Heart right ventricle (tissue), 16 donors: ENCODE measurements at regions not wholly inside any gene's neighbourhood (a gene's known extent, or its start where the extent isn't known, plus 50 kb on each side); places are given as distances from the start of the nearest gene placed in this dataset.

Experiments
- ATAC-seq, 8 donors: fragments of 200-7000 bp; cut with Tn5 transposase; one replicate each; pipeline ENCODE4 v1.9.1; 2020; ENCODE audit warnings: mild to moderate bottlenecking in 8 of 8, moderate library complexity in 8 of 8, moderate number of reproducible peaks in 1 of 8
- DNase-seq, 2 donors: peaks; one replicate each; pipeline ENCODE4 v3.0.0-alpha.2; 2020
- H3K27ac ChIP-seq, 10 donors: fragments of 200-600 bp; sonication (generic) in 2 of 10; one replicate each; pipeline versions ENCODE4 v1.5.0 to v1.8.0; 2020 to 2022; ENCODE audit warnings: mild to moderate bottlenecking in 3 of 10
- H3K27me3 ChIP-seq, 7 donors: fragments of 200-600 bp; one replicate each; pipeline ENCODE4 v1.8.0; 2021 to 2022; ENCODE audit warnings: mild to moderate bottlenecking in 2 of 7
- H3K36me3 ChIP-seq, 9 donors: fragments of 200-600 bp; sonication (generic) in 1 of 9; one replicate each; pipeline versions ENCODE4 v1.5.0 to v1.8.0; 2020 to 2022; ENCODE audit warnings: mild to moderate bottlenecking in 2 of 9
- H3K4me1 ChIP-seq, 9 donors: fragments of 200-600 bp; sonication (generic) in 1 of 9; one replicate each; pipeline versions ENCODE4 v1.5.0 to v1.8.0; 2020 to 2022; ENCODE audit warnings: mild to moderate bottlenecking in 4 of 9
- H3K4me3 ChIP-seq, 10 donors: fragments of 200-600 bp; sonication (generic) in 2 of 10; one replicate each; pipeline versions ENCODE4 v1.5.0 to v1.8.0; 2020 to 2022; ENCODE audit warnings: mild to moderate bottlenecking in 7 of 10, moderate library complexity in 2 of 10
- H3K9me3 ChIP-seq, 11 donors: fragments of 200-600 bp in 10 of 11; sonication (generic) in 2 of 11; one replicate each; pipeline versions ENCODE4 v1.5.0 to v1.8.0; 2013 to 2022; ENCODE audit warnings: mild to moderate bottlenecking in 2 of 11, control low read depth in 1 of 11, moderate library complexity in 1 of 11
- CTCF ChIP-seq, 9 donors: fragments of 200-600 bp; sonication (generic) in 2 of 9; IDR thresholded peaks; one replicate each; pipeline versions ENCODE4 v1.5.0 to v1.8.0; 2021 to 2022; ENCODE audit warnings: antibody characterized with exemption in 9 of 9, mild to moderate bottlenecking in 5 of 9, moderate library complexity in 1 of 9
- WGBS, 2 donors: extraction: QIAGEN DNeasy Blood & Tissue Kit; methylation state at CpG; one replicate each; pipeline ENCODE4 v1.1.7; 2013; ENCODE audit warnings: inconsistent platforms in 1 of 2; 5-methylcytosine and 5-hydroxymethylcytosine counted together
- intact Hi-C, 10 donors: fragments of 100-400 bp; cut with DNase I; formaldehyde crosslinking; loops; one replicate each; pipeline versions ENCODE4 v1.11.1 to v1.14.2; 2022
- donor health status: Arrhythmogenic right ventricular cardiomyopathy.
- donor health status: ischemic (EF 13 %, LVEDD 7.1; RV severe dilation, severe dysfunction).
- donor health status: healthy with polysubstance abuse.
- donor health status: DM: no; HTN: yes; CAD: no.
- donor health status: DM: no; HTN: no; CAD: no.
- donor health status: ischemic (EF 25% LVEDD 6.9; RV normal size, moderate dysfunction).
- donor health status: ischemic (EF 25% LVEDD 5.7; RV mildly dilated, moderate dysfunction).
- donor health status: healthy.
- donor health status: DM: yes; HTN: yes; CAD: no.
- donor health status: Ischemic cardiomyopathy.
- donor health status: ischemic (EF 35%, LVEDD 5.7; RV mildly dilated, moderate dysfunction).
- donor health status: nonischemic (EF 11% LVEDD 7.7; RV severe dilation, severe dysfunction).
- donor health status: DM: yes; HTN: yes; CAD: no.
- donor health status: PGD.
- donor health status: ischemic (EF 29% LVEDD 5.4; RV normal size, mild dysfunction).
- donor health status: nonischemic (EF 23%, LVEDD 6.1; RV moderate dilation, normal function).

GRCh38 chr7:133202942-133203341 lies 49.9 kb upstream of the EXOC4 start:
- no peak overlapping the region for H3K27ac ChIP-seq
- 90 to 95% methylated on average over 1 of the region's 1 CpG for WGBS, 2 donors
- no peaks in the 10 kb centered on the region for H3K36me3 ChIP-seq
- H3K4me3 ChIP-seq: no peak overlapping the region
- H3K4me1 ChIP-seq: no peaks in the 10 kb centered on the region
- no peaks in the 10 kb centered on the region for H3K27me3 ChIP-seq
- TF ChIP-seq CTCF (IDR thresholded peaks at IDR 0.05): no peak
- peaks cover 0 to 7% (median 0%) of the 10 kb centered on the region in 11 donors for H3K9me3 ChIP-seq
- no peak for ATAC-seq
- DNase-seq: no peak
- intact Hi-C loops: no loop called here
